Femur (tissue), 1 donor: ENCODE measurements at regions not wholly inside any gene's neighbourhood (a gene's known extent, or its start where the extent isn't known, plus 50 kb on each side); places are given as distances from the start of the nearest gene placed in this dataset.
"Not testable (repeated sequence)": the region's sequence is repeated elsewhere in the genome, so short reads cannot be mapped to it uniquely, and the experiment has no call there.

Experiments
- DNase-seq: peaks from one replicate; pipeline ENCODE4 v3.0.0-alpha.2; 2017

DNA sequence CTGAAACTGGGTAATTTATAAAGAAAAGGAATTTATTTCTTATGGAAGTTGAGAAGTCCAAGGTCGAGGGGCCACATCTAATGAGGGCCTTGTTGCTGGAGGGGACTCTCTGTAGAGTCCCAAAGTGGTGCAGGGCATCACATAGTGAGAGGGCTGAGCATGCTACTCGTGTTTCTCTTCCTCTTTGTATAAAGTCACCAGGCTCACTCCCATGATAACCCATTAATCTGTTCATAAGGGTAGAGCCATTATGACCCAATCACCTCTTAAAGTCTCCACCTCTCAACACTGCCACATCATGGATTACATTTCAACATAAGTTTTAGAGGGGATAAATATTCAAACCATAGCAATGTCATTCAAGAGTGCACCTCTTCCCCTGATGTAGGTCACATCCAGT lies 79.1 kb upstream of the ATP2B1 start:
- no peak for DNase-seq

DNA sequence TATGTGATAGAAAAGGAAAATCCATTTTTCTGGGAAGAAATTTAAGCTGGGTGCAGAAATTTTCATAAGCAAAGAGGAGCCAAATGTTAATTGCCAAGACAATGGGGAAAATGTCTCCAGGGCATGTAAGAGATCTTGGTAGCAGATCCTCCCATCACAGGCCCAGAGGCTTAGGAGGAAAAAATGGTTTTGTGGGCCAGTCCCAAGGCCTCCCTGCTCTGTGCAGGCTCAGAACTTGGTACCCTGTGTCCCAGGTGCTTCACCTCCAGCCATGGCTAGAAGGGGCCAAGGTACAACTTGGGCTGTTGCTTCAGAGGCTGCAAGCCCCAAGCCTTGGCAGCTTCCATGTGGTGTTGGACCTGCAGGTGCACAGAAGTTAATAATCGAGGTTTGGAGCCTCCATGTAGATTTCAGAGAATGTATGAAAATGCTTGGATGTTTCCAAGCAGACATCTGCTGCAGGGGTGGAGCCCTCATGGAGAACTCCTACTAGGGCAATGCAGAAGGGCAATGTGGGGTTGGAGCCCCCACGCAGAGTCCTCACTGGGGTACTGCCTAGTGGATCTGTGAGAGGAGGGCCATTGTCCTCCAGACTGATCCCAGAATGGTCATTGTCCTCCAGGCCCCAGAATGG lies 77.7 kb upstream of the ATP2B1 start:
- no peak for DNase-seq

DNA sequence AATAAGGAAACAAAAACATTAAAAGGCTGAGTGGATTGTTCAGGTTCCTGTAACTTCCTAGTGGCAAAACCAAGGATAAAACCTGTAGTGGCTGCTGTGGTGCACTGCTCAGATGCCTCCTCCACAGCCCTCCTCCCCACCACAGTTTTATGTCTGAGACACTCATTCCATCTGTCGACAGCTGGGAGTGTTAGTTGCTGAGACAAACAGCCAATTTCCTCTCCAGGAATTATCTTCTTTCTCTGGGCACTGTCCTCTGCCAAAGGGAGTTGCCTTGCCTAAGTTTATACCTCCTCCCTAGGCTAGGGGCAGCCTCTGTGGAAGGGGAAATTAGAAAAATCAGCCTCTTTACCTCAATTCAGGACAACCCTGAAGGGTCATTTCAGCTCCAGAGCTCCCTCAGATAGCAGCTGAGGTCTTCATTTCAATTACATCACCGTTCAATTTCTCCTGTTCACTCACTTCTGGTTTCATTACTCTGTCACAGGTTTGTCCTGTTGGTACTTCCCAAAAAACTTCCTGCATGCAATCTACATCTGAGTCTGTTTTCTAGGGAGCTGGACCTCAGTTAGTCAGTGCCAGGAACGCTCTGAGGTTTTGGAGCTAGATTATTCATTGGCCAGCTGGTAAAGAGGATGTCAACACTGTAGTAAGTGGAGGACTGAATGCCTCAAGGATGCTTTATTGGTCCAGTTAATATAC lies 74.9 kb upstream of the ATP2B1 start:
- peak; percentile 59 for DNase-seq

DNA sequence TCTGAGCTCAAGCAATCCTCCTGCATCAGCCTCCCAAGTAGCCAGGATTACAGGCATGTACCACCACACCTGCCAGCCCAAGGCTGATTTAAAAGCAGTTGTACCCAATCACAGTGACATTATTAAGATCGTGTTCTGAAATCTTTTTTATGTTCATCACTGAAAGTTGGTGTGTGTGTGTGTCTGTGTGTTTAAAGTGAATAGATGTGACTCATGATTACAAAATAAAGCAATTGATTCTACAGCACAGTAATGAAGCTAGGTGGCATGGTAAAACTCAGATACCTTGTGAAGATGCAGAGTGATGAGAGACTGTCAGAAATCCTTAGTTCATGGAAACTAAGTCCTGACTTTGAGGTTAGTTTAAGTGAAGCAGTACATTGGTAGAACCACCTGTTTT lies 74.2 kb upstream of the ATP2B1 start:
- no peak for DNase-seq

DNA sequence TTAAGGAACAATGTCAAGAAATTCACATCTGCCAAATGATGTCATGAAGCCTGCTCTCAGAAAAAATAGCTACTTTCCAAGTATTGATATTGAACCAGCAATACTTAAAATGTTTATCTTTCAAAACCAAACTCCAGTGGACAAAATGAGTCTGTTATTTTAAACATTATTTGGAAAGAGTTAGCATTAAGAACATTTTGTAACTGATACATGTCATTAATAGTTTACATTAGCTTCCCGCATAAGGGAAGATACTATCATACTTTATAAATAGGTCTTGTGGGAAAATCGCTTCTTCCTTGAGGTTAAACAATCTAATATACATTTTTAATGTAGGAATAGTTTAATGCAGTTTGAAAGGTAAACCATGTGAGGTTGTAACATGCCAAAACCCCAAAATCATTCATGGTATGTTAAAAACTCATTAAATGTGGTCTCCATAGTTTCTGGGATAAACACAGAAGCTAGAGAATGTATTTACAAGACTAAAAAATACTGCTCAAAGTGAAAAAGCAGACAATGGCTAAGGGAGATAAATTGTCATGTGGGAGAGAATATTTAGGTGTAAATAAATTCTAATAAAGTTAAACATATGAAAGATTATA lies 73.4 kb upstream of the ATP2B1 start:
- no peak for DNase-seq

DNA sequence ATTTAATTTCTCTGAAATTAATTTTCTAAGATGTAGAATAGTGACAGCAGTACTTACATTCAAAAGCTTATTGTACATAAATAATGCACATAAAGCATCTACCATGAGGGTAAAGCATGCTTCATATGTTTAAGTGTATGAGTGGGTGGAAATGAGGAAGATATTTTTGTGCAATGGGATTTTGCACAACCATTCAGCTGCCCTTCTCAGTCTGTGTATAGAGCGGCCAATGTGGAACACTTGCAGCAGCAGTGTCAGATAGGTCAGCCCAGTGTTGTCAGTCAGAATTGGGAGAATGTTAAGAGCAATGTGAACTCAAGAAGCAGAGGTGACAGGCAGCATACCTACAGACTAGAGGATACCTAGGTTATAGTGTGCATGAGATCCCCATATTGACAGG lies 72.5 kb upstream of the ATP2B1 start:
- no peak for DNase-seq

DNA sequence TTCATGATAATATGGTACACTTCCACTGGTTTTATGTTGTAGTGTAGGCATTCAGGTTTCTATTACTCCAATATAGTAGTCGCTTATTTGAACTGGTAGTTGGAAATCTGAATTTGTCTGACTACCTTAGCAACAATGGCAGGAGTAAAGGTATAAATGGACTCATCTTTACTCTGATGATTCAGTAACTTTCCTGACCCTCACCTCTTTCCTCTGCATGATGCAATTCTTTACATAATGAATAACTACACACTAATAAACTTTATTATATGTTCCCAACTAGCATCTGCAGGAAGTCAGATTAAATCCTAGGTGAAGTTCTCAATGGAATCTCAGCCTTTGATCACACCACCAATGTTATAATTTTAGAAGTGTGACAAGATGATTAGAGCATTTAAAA lies 70.5 kb upstream of the ATP2B1 start:
- DNase-seq, result no peak

DNA sequence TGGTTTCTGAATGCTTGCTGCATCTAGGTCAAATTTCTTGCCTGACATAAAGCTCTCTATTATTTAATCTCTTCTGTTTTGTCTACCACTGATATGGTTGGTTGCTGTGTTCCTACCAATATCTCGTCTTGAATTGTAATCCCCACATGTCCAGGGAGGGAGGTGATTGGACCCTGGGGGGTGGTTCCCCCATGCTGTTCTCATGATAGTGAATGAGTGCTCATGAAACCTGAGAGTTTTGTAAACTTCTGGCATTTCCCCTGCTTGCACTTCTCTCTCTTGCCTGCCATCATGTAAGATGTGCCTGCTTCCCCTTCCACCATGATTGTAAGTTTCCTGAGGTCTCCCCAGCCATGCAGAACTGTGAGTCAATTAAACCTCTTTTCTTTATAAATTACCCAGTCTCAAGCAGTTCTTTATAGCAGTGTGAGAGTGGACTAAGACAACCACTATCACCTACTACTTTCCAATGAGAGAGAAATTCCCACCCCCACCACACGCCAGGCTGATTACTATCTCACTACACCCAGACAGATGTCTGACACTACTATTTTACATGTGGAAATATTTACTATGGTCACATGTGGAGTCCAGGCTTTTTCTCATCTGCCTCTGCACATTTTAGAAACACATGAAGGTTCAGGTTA lies 69.2 kb upstream of the ATP2B1 start:
- no peak for DNase-seq

DNA sequence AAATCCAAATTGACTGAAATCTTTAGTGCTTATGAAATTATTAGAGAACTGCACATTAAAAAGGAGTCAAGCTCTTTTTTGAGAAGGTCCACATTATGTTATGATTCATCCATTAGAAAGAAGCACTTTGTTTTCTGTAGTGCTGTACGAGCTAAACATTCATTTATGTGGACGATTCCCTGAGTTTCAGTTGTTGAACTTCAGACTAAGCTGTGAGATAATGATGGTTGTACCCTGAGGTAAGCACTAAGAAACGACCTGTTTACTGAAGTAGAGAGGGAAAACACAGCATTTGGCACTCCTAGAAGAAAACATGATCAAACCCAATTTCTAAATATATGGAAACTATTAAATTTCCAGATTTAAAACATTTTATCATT lies 67.3 kb upstream of the ATP2B1 start:
- no peak for DNase-seq

DNA sequence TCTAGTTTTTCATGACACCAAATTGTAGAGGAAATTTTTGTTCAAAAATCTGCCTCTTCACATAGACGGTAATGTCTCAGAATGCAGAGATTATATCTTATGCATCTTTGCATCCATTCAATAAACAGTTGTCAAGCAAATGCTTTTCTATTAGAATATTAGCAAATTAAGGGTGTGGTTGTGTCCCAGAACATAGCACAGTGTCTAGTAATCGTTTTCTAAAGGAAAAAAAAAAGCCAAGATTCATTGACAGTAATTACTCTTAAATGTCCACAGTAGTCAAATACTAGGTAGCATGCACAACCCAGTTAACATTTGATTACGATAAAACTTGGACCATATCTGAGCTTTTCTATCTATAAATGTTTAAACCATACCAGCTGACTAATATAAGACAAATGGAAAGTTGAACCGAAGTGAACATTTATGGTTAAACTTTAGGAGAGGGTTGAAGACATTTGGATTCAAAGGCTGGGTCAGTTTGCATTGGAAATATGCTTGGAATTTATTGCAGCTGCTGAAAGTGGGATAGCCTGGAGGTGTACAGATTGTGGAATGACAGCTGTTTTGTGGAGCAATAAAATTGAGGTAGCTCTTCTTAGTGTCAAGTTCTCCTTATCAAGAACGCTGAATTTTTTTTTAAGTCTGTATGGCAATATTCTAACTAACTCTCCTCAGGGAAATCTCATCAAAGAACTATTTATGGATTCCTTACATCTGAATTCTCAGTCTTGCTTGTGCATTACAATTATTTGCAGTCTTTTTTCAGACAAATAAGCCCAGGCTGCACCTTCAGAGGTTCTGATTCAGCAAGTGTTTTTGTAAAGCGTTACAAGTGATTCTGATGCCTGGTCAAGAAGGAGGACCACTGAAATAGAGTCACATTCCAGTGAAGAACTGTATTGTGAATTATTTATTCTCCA lies 66.7 kb upstream of the ATP2B1 start:
- no peak for DNase-seq

DNA sequence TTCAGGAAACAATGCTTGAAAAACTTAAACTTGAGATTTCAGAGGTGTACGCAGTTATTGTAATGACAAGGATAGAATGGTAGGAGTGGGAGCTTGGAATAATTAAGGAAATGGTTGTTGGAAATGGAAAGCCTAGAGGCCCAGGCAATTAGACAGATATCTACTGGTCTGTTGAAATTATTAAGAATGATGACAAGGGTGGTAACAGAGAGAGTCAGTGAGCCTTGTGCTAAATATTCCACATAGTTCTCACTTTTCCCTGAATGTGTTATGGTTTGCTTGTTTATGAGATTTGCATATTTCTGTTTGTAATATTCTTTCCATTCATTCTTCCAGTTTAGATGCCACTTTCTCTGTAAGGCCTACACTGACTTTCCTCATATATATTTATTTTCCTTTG lies 66.0 kb upstream of the ATP2B1 start:
- DNase-seq, result no peak

DNA sequence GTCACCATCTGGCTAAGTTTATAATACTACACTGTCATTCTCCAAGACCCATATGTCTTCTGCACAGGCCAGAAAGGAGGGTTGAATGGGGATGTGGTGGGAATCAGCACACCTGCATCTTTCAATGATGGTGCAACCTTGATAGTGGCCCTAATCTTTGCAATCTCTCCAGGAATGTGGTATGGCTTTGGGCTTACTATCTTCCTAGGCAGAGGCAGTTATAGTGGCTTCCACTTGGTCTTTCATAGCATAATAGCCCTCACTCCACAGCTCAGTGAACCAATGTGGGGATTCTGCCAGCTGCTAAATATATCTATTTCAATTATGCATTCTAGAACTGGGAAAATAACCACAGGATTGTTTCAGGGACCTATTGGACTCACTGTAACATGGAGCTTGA lies 61.8 kb upstream of the ATP2B1 start:
- no peak for DNase-seq

DNA sequence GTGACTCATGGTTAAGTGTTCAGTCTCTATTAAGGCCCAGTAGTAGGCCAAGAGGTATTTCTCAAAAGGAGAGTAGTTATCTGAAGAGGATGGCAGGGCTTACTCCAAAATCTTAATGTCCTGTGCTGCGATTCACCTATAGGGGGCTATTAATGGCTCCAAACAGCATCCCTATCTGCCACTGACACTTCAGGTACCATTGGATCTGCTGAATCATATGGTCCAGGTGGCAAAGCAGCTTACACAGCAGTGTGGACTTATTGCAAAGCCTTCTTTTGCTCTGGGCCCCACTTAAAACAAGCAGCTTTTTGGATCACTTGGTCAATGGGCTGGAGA lies 60.8 kb upstream of the ATP2B1 start:
- no peak for DNase-seq

DNA sequence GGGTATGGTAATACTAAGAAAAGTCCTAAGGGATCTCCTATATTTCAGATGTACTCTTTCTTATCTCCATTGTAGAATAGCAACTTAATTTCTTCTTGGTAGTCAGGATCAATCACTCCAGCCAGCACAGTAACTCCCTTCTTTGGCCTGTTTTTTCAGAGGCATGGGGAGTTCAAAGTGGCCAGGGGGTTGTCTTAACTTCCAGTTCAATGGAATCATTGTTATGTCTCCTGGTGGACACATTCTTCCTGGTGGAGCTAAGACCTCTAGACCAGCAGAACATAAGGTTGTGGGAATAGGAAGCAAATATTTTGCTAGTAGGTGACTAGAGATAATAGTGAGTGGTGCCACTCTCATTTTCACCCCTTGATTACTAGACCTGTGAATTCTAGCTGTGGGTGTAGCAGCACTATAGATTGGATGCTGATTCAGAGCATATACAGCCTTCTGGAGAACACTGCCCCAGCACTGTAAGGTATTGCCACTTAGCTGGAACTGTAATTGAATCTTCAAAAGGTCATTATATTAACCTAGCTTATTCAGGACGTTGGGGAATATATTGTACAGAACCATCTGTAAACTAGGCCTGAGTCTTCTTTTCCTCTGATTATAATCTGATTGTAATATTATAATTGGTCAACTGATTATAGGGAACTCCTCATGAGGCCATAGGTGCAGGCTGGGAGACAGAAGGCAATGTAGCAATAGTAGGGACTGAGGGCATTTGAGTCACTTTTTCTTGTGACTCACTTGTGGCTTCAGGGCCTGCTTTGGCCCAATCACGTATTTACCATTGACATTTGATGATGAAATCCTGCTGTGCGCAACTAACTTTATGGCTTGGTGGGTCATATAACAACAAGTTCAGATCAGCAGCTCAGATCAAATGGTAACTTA lies 60.2 kb upstream of the ATP2B1 start:
- no peak for DNase-seq

DNA sequence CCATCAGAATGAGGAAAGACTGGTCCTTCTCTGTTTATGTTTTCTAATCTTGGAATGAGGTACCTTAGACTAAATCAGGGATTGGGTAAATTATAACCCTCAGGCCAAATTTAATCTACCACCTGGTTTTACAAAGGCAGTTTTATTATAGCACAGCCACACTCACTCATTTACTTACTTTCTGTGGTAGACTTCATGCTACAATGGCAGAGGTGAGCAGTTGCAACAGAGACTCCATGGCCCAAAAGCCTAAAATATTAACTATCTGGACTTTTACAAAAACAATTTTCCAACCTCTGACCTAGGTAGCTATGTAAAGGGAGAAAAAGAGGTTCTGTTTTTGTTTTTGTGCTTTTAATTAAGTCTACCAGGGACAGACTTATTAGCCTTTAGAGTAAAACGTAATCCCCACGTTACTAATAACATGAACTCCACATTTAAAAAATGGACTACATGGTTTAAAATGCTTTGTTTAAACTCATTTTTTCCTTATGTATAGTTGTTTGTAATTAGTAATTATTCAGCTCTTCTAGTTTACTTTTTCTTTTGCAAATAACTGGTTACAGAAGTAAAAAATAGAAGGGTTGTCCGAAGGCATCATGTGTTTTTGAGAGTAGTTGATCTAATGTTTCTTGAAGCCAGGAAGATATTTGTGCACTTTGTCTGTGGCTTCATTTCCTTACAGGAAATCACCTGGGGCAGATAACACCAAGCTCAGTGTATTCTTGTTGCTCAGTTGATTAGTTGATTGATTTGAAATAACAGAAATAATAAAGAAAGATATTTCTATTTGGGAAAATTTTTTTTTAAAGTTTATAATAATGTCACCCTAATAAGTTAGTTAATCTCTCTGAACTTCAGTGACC lies 57.6 kb upstream of the ATP2B1 start:
- DNase-seq, result no peak

DNA sequence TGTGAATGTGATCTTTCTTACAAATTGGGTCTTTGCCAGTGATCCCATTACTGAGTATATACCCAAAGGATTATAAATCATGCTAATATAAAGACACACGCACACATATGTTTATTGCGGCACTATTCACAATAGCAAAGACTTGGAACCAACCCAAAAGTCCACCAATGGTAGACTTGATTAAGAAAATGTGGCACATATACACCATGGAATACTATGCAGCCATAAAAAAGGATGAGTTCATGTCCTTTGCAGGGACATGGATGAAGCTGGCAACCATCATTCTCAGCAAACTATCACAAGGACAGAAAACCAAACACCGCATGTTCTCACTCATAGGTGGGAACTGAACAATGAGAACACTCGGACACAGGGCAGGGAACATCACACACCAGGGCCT lies 55.5 kb upstream of the ATP2B1 start:
- DNase-seq, result not testable (repeated sequence)

DNA sequence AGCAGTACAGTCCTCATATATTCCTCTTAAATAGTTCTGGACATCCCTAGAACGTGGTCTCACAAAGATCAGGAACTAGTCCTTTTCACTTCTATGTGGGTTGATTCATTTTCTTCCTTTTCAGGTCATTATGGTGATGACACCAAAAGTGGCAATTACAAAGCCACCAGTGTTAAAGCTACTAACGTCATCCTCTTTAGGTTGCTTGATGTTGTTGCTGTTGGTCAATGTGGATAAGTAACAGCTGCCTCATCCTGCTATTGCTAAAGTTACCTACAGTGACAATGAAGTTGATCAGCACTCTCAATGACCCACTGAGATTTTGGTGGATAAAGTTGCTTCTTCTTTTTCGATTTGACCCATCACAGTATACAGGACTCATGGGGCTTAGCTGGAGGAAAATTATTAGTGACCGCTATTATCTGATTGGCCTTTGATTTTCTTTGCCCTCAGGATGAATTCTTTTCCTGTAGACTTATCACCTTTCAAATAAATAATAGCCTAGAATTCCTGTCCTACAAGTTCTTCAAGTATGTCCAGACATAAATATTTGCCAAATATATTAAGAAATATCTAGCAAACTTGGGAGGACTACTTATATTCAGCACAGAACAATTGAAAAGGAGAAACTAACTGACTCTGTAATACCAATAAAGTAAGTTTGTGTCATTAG lies 54.0 kb upstream of the ATP2B1 start:
- DNase-seq, result no peak

DNA sequence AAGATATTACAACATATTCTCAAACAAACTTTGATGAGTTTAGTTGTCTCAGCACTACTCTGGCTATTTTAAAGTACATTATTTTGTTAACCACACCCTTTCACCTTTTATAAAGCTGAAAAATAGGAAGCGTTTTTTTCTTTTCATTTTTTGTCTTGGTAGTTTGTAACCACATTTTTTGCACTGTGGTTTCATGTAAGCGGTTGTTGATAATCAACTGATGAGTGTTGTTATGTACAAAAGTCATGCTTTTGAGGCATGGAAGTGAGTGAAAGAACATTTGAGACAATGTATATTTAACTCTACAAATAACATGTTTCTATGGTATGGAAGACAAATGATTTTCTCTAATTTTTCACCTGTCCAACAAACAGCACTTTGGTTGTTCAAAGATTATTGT lies 52.1 kb upstream of the ATP2B1 start:
- DNase-seq, result no peak
